ENCODE measurements at regions not wholly inside any gene's neighbourhood (a gene's known extent, or its start where the extent isn't known, plus 50 kb on each side); places are given as distances from the start of the nearest gene placed in this dataset.
A peak's percentile ranks its signal among the peaks of the same experiment; 100 is the strongest.
"Not testable (repeated sequence)": the region's sequence is repeated elsewhere in the genome, so short reads cannot be mapped to it uniquely, and the experiment has no call there.

- peak; percentile 29 for DNase-seq (ENCODE audit: low spot score)
These were observed 1377.9 kb downstream of the RPIA start for GRCh38 chr2:90069290-90069894.

GRCh38 chr2:90076311-90076710 is 1384.8 kb downstream of the RPIA start:
- no peak for DNase-seq (ENCODE audit: low spot score)

- no peak for DNase-seq (ENCODE audit: low spot score)
These were observed 1386.5 kb downstream of the RPIA start for GRCh38 chr2:90077948-90078347.

- DNase-seq (ENCODE audit: low spot score): no peak
These were observed 1387.9 kb downstream of the RPIA start for GRCh38 chr2:90079374-90079773.

- not testable (repeated sequence) for DNase-seq (ENCODE audit: low spot score)
These were observed 1396.3 kb downstream of the RPIA start for GRCh38 chr2:90087792-90088191.

GRCh38 chr2:90093571-90094270 is 1402.2 kb downstream of the RPIA start:
- DNase-seq (ENCODE audit: low spot score): not testable (repeated sequence)

GRCh38 chr2:90097617-90098016 is 1406.1 kb downstream of the RPIA start:
- DNase-seq (ENCODE audit: low spot score): not testable (repeated sequence)

GRCh38 chr2:90105142-90105541 is 1413.7 kb downstream of the RPIA start:
- peak; percentile 11 for DNase-seq (ENCODE audit: low spot score)

GRCh38 chr2:90123409-90123808 is 1431.9 kb downstream of the RPIA start:
- not testable (repeated sequence) for DNase-seq (ENCODE audit: low spot score)

- not testable (repeated sequence) for DNase-seq (ENCODE audit: low spot score)
These were observed 1447.6 kb downstream of the RPIA start for GRCh38 chr2:90139046-90139445.

- DNase-seq (ENCODE audit: low spot score): not testable (repeated sequence)
These were observed 1450.1 kb downstream of the RPIA start for GRCh38 chr2:90141558-90141957.

GRCh38 chr2:90151805-90152204 is 1460.3 kb downstream of the RPIA start:
- DNase-seq (ENCODE audit: low spot score): not testable (repeated sequence)

GRCh38 chr2:90170978-90171377 is 1479.5 kb downstream of the RPIA start:
- DNase-seq (ENCODE audit: low spot score): not testable (repeated sequence)

- not testable (repeated sequence) for DNase-seq (ENCODE audit: low spot score)
These were observed 1481.6 kb downstream of the RPIA start for GRCh38 chr2:90173081-90173480.

- not testable (repeated sequence) for DNase-seq (ENCODE audit: low spot score)
These were observed 1488.1 kb downstream of the RPIA start for GRCh38 chr2:90179591-90179990.

- DNase-seq (ENCODE audit: low spot score): peak; percentile 7
These were observed 1516.1 kb downstream of the RPIA start for GRCh38 chr2:90207454-90208058.

- no peak for DNase-seq (ENCODE audit: low spot score)
These were observed 1517.5 kb downstream of the RPIA start for GRCh38 chr2:90209009-90209408.

- DNase-seq (ENCODE audit: low spot score): no peak
These were observed 1518.3 kb downstream of the RPIA start for GRCh38 chr2:90209806-90210205.

GRCh38 chr2:90215880-90216279 is 1524.4 kb downstream of the RPIA start:
- DNase-seq (ENCODE audit: low spot score): not testable (repeated sequence)

GRCh38 chr2:90216801-90217200 is 1525.3 kb downstream of the RPIA start:
- not testable (repeated sequence) for DNase-seq (ENCODE audit: low spot score)

GRCh38 chr2:90218534-90218933 is 1527.1 kb downstream of the RPIA start:
- not testable (repeated sequence) for DNase-seq (ENCODE audit: low spot score)

- not testable (repeated sequence) for DNase-seq (ENCODE audit: low spot score)
These were observed 1529.3 kb downstream of the RPIA start for GRCh38 chr2:90220623-90221299.

GRCh38 chr2:90221300-90221651 is 1529.8 kb downstream of the RPIA start:
- no peak for DNase-seq (ENCODE audit: low spot score)
